ENCODE measurements at regions not wholly inside any gene's neighbourhood (a gene's known extent, or its start where the extent isn't known, plus 50 kb on each side); places are given as distances from the start of the nearest gene placed in this dataset.

DNA sequence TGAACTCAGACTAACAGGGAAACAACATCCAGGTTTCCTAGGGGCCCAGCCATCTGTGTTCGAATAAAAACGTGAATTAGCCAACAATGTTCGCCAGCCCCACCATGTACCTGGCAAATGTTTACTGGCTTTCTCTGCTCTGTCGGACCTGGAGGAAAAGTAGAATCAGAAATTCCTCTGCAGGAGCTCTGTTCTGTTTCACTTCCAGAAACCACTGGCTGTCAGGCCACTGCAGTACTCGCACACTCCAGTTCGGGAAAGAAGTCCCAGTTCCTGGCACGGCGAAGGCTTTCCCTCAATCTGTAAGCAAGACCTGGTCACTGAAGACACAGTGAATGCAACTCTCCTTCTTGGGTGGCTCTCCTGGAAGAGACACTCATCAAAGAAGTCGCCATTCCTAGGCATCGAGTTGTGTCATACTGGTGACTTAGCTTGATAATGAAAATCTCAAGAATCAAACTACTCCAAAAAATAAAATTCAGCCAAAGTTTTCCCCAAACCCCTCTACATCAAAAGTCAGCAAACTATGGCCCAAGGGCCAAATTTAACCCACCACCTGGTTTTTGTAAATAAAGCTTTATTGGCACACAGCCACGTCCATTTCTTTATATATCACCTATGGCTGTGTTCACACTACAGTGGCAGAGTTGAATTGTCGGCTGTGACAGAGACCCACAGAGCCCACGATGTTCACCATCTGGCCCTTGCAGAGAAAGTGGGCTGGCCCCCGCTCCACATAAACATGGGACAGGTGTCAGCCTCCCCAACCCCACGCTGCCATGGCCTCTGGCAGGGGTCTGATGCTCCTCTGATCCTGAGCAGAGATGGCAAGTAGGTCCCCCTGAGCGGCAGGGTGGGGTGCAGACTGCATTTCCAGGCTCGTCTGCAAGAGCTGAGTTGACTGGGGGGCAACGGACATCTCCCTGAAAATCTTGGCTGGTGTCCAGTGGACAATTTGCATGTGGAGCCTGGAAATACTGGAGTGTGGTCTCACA is 189.2 kb upstream of the DIO3 start:
- POLR2A ChIA-PET: no interaction called here
- H3K27me3 Mint-ChIP-seq: no peaks in the 10 kb centered on the region
- DNase-seq: no peak
- H3K4me3 Mint-ChIP-seq: no peak overlapping the region
- H3K27ac Mint-ChIP-seq: no peak overlapping the region
- no peaks in the 10 kb centered on the region for H3K9me3 Mint-ChIP-seq
- CTCF ChIA-PET: no interaction called here
- no peaks in the 10 kb centered on the region for H3K4me1 Mint-ChIP-seq
- no peaks in the 10 kb centered on the region for H3K36me3 Mint-ChIP-seq (ENCODE audit: low read depth)

DNA sequence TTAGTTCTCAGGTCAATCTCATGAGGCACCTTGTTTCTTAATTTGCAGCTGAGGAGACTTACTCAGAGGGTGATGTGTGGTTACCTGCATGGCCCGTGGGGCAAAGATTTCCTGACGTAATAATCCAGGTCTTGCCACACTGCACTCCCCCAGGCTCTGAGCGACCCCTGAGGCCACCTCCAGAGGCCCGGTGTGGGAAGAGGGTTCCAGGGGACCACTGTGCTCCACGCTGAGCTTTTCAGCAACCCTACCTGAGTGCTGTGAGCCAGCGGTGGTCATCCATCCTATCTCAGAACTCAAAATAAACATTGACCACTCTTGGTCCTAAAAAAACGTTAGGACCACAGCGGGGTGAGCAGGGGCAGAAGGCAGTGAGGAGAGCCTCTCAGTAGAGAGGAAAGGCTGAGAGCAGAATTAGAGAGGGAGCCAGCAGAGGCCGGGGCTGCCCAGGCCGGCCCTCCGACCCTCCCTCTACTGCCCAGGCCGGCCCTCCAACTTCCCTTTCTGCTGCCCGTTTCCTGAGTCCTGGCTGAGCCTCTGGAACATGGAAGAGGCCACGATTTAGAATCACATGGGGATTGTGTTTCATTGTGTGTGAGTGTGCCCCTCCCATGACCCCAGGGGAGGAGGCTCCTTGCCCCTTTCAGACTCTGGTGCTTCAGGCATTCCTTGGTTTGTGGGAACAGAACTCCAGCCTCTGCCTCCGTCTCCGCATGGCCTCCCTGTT is 188.2 kb upstream of the DIO3 start:
- Mint-ChIP-seq H3K4me3 (no peak overlapping the region), H3K9me3 (no peaks in the 10 kb centered on the region), H3K4me1 (no peaks in the 10 kb centered on the region), H3K27me3 (peaks cover 2% of the 10 kb centered on the region), H3K27ac (no peak overlapping the region), H3K36me3 (ENCODE audit: low read depth) (no peaks in the 10 kb centered on the region)
- no peak for DNase-seq
- ChIA-PET POLR2A (no interaction called here), CTCF (no interaction called here)

DNA sequence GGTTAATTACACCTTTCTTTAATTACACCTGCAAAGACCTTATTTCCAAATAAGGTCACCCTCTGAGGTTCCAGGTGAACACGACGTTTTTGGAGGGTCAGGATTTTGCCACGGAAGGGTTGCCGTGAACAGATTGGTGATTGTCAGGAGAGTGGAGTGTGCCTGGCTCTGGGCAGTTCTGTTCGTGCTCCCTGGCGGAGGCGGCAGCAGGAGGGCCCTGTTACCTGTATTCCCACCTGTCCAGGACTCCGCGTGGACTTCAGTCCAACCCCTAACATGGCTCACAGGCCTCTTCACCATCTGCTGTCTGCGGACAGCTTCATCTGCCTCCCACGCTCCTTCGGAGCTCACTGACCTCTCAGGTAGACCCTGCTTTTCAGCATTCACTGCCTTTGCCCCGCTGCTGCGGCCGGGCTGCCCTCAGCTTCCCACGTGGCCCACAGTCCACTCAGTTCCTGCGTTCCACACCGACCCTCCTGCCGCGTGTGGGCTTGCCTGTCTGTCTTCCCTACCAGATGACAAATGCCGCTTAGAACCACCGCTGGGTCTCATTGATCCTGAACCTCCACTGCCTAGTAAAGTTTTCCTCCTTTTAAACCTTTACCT is 187.5 kb upstream of the DIO3 start:
- DNase-seq: no peak
- ChIA-PET POLR2A (no interaction called here), CTCF (no interaction called here)
- no peak overlapping the region for H3K27ac Mint-ChIP-seq
- no peaks in the 10 kb centered on the region for H3K36me3 Mint-ChIP-seq (ENCODE audit: low read depth)
- no peaks in the 10 kb centered on the region for H3K4me1 Mint-ChIP-seq
- no peaks in the 10 kb centered on the region for H3K9me3 Mint-ChIP-seq
- H3K4me3 Mint-ChIP-seq: no peak overlapping the region
- peaks cover 6% of the 10 kb centered on the region for H3K27me3 Mint-ChIP-seq

- no peaks in the 10 kb centered on the region for H3K9me3 Mint-ChIP-seq
- peaks cover 8% of the 10 kb centered on the region for H3K27me3 Mint-ChIP-seq
- ChIA-PET POLR2A (no interaction called here), CTCF (no interaction called here)
- no peaks in the 10 kb centered on the region for H3K4me1 Mint-ChIP-seq
- H3K36me3 Mint-ChIP-seq (ENCODE audit: low read depth): no peaks in the 10 kb centered on the region
- no peak overlapping the region for H3K27ac Mint-ChIP-seq
- DNase-seq: no peak
- H3K4me3 Mint-ChIP-seq: no peak overlapping the region
These were observed 186.6 kb upstream of the DIO3 start for GRCh38 chr14:101374373-101375338.

DNA sequence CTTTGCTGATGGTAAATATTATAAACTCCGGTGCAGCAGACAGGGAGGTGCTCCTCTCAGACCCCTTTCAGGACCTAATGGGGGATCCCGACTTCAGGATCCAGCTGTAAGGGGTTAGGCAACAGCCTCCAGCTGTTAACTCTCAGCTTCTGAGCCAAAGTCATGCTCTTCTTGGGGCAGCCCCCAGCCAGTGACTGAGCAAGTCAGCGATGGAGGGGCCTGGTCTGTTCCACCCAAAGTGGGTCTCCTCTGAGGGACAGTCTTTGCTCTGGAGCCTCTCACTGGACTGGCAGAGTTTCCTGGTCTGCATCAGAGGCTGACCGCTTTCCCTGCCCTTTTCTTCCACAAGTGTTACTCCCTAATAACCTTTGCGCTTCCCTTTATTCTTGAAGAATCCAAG is 184.2 kb upstream of the DIO3 start:
- Mint-ChIP-seq H3K36me3 (ENCODE audit: low read depth) (no peaks in the 10 kb centered on the region), H3K27ac (no peak overlapping the region), H3K27me3 (peaks cover 19% of the 10 kb centered on the region), H3K4me3 (no peak overlapping the region), H3K9me3 (no peaks in the 10 kb centered on the region), H3K4me1 (no peaks in the 10 kb centered on the region)
- ChIA-PET CTCF (no interaction called here), POLR2A (no interaction called here)
- no peak for DNase-seq

DNA sequence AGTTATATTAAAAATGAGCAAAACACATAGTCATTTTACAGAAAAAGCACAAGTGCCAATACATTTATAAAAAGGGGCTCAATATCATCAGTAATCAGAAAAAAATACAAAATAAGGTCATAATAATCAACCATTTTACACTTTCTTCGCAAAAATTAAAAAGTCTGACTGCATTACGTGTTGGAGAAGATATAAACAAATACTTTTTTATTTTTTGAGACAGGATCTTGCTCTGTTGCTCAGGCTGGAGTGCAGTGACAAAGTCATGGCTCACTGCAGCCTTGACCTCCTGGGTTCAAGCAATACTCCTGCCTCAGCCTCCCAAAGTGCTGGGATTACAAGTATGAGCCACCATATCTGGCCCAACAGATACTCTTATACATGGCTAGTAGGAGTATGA is 181.5 kb upstream of the DIO3 start:
- H3K27me3 Mint-ChIP-seq: peaks cover 20% of the 10 kb centered on the region
- CTCF ChIA-PET: no interaction called here
- no peak overlapping the region for H3K4me3 Mint-ChIP-seq

DNA sequence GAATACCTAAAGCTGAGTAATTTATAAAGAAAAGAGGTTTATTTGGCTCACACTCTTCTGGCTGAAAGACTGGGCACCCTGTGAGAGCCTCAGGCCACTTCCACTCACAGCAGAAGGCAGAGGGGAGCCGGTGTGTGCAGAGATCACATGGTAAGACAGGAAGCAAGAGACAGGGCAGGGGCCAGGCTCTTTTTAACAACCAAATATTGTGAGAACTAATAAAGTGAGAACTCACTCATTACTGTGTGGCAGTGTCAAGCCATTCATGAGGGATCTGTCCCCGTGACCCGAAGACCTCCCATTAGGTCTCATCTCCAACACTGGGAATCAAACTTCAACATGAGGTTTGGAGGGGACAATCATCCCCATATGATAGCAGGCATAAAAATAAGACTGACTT is 180.8 kb upstream of the DIO3 start:
- CTCF ChIA-PET: no interaction called here
- Mint-ChIP-seq H3K9me3 (peaks cover 17% of the 10 kb centered on the region), H3K36me3 (ENCODE audit: low read depth) (no peaks in the 10 kb centered on the region), H3K27me3 (peaks cover 20% of the 10 kb centered on the region), H3K27ac (no peak overlapping the region), H3K4me3 (no peak overlapping the region), H3K4me1 (no peaks in the 10 kb centered on the region)
- no peak for DNase-seq
- POLR2A ChIA-PET: no interaction called here

More for the DNA sequence above, 181.5 kb upstream of the DIO3 start:
- no peak for DNase-seq
- Mint-ChIP-seq H3K9me3 (peaks cover 15% of the 10 kb centered on the region), H3K4me1 (no peaks in the 10 kb centered on the region), H3K27ac (no peak overlapping the region), H3K36me3 (ENCODE audit: low read depth) (no peaks in the 10 kb centered on the region)
- POLR2A ChIA-PET: no interaction called here

GRCh38 chr14:101380940-101381339 is 180.4 kb upstream of the DIO3 start:
- Mint-ChIP-seq H3K4me3 (no peak overlapping the region), H3K9me3 (peaks cover 17% of the 10 kb centered on the region), H3K27ac (no peak overlapping the region), H3K27me3 (peaks cover 20% of the 10 kb centered on the region), H3K4me1 (no peaks in the 10 kb centered on the region), H3K36me3 (ENCODE audit: low read depth) (no peaks in the 10 kb centered on the region)
- POLR2A ChIA-PET: no interaction called here
- CTCF ChIA-PET: no interaction called here
- DNase-seq: no peak

DNA sequence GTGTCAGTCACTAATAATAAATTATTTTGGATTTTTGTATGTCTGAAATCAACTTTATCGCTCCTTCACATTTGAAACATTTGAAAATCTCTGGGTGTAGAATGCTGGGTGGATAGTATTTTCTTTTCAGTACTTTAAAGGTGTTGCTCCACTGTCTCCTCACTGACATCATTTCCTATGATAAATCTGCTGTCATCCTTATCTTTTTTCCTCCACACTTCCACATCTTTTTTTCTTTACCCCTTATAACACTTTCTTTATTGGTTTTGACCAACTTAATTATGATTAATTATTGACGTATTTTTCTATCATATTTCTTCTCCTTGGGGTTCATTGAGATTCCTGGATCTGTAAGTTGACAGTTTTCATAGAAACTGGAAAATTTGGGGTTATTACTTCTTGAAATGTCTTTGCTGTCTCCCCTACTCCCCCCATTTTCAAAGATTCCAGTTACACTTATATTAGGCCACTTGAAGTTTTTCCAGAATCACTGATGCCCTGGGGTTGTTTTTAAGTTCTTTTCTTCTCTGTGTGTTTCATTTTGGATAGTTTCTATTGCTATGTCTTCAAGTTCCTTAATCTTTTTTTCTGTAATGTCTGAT is 177.5 kb upstream of the DIO3 start:
- POLR2A ChIA-PET: no interaction called here

GRCh38 chr14:101394374-101394773 is 166.9 kb upstream of the DIO3 start:
- no peaks in the 10 kb centered on the region for H3K9me3 Mint-ChIP-seq
- CTCF ChIA-PET: interaction anchor here (0.9 kb wide), 1 partner anchor 26 kb away, joined by 3 read pairs; no protein-coding TSS in a partner anchor

More for the DNA sequence above, 177.5 kb upstream of the DIO3 start:
- Mint-ChIP-seq H3K27ac (no peak overlapping the region), H3K4me3 (no peak overlapping the region), H3K36me3 (ENCODE audit: low read depth) (no peaks in the 10 kb centered on the region), H3K9me3 (peaks cover 21% of the 10 kb centered on the region), H3K27me3 (peaks cover 23% of the 10 kb centered on the region), H3K4me1 (no peaks in the 10 kb centered on the region)
- DNase-seq: no peak
- CTCF ChIA-PET: no interaction called here

DNA sequence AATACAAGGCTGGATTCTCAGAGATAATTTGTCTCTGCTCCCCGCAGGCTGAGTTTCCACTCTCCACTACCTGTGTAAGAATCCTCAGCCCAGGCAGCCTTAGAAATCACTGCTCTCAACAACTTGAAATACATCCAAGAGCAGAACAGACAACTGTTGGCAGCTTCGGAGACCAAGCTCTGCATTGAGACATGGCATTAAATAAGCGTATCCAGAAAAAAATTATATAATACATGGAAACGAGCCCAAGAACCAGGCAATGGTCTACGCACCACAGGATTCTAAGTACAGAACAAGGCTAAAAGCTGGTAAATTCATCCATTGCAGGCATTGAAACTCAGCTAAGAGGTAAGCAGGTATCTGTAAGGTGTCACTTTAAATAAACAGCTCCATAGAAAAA is 165.5 kb upstream of the DIO3 start:
- Mint-ChIP-seq H3K27ac (no peak overlapping the region), H3K9me3 (no peaks in the 10 kb centered on the region), H3K36me3 (ENCODE audit: low read depth) (no peaks in the 10 kb centered on the region), H3K4me3 (no peak overlapping the region), H3K27me3 (peaks cover 43% of the 10 kb centered on the region), H3K4me1 (no peaks in the 10 kb centered on the region)
- no peak for DNase-seq
- ChIA-PET POLR2A (no interaction called here), CTCF (no interaction called here)

More at GRCh38 chr14:101394374-101394773, 166.9 kb upstream of the DIO3 start:
- Mint-ChIP-seq H3K4me1 (no peaks in the 10 kb centered on the region), H3K27ac (no peak overlapping the region), H3K36me3 (ENCODE audit: low read depth) (no peaks in the 10 kb centered on the region), H3K27me3 (peaks cover 35% of the 10 kb centered on the region), H3K4me3 (no peak overlapping the region)
- POLR2A ChIA-PET: no interaction called here
- DNase-seq: no peak

GRCh38 chr14:101397206-101397605 is 164.1 kb upstream of the DIO3 start:
- CTCF ChIA-PET: no interaction called here

More at GRCh38 chr14:101397206-101397605, 164.1 kb upstream of the DIO3 start:
- H3K27ac Mint-ChIP-seq: no peak overlapping the region
- no peaks in the 10 kb centered on the region for H3K4me1 Mint-ChIP-seq
- POLR2A ChIA-PET: no interaction called here
- no peak for DNase-seq
- H3K9me3 Mint-ChIP-seq: no peaks in the 10 kb centered on the region
- no peaks in the 10 kb centered on the region for H3K36me3 Mint-ChIP-seq (ENCODE audit: low read depth)
- H3K27me3 Mint-ChIP-seq: peaks cover 41% of the 10 kb centered on the region
- no peak overlapping the region for H3K4me3 Mint-ChIP-seq

Data from activated CD4-positive, alpha-beta T cell treated with anti-CD3 and anti-CD28 coated beads, Interleukin-2, amount 10 ng/mL, durations not matched to agents 7 days and 5 days (primary cell).